ENCODE measurements at regions not wholly inside any gene's neighbourhood (a gene's known extent, or its start where the extent isn't known, plus 50 kb on each side); places are given as distances from the start of the nearest gene placed in this dataset.

- no peaks in the 10 kb centered on the region for H3K27me3 Mint-ChIP-seq (ENCODE audit: insufficient read depth, unreplicated experiment)
- no peaks in the 10 kb centered on the region for H3K9me3 Mint-ChIP-seq (ENCODE audit: unreplicated experiment)
- H3K4me1 Mint-ChIP-seq (ENCODE audit: insufficient read depth, unreplicated experiment), result peaks cover 6% of the 10 kb centered on the region
- ChIA-PET CTCF (no interaction called here), POLR2A (interaction anchor here (0.6 kb wide), 1 partner anchor 54 kb away, joined by 3 read pairs; no protein-coding TSS in a partner anchor)
- no peak overlapping the region for H3K4me3 Mint-ChIP-seq (ENCODE audit: unreplicated experiment)
- no peaks in the 10 kb centered on the region for H3K36me3 Mint-ChIP-seq (ENCODE audit: insufficient read depth, unreplicated experiment)
- intact Hi-C loops (cut with micrococcal nuclease), result no loop called here
- no peak for DNase-seq (ENCODE audit: unreplicated experiment)
- H3K27ac Mint-ChIP-seq (ENCODE audit: low read depth, unreplicated experiment), result no peak overlapping the region
- BruUV-seq (replicated peaks), result no TSS peak
- no peak for TF ChIP-seq CTCF (IDR thresholded peaks at IDR 0.05; ENCODE audit: unreplicated experiment)
Observed at GRCh38 chr5:39521940-39522590, 97.3 kb upstream of the DAB2 start.

GRCh38 chr5:39521098-39521860 lies 96.5 kb upstream of the DAB2 start:
- Mint-ChIP-seq H3K9me3 (ENCODE audit: unreplicated experiment) (no peaks in the 10 kb centered on the region), H3K27ac (ENCODE audit: low read depth, unreplicated experiment) (no peak overlapping the region), H3K4me1 (ENCODE audit: insufficient read depth, unreplicated experiment) (peaks cover 6% of the 10 kb centered on the region), H3K36me3 (ENCODE audit: insufficient read depth, unreplicated experiment) (no peaks in the 10 kb centered on the region), H3K4me3 (ENCODE audit: unreplicated experiment) (no peak overlapping the region), H3K27me3 (ENCODE audit: insufficient read depth, unreplicated experiment) (no peaks in the 10 kb centered on the region)
- no peak for DNase-seq (ENCODE audit: unreplicated experiment)
- CTCF ChIA-PET, result interaction anchor here (0.6 to 1.2 kb wide), 2 partner anchors 27 to 145 kb away, joined by 3 read pairs; no protein-coding TSS in a partner anchor
- intact Hi-C loops (cut with micrococcal nuclease), result no loop called here
- POLR2A ChIA-PET, result interaction anchor here (0.6 kb wide), 1 partner anchor 54 kb away, joined by 3 read pairs; no protein-coding TSS in a partner anchor
- TF ChIP-seq CTCF (IDR thresholded peaks at IDR 0.05; ENCODE audit: unreplicated experiment), result no peak
- no TSS peak for BruUV-seq (replicated peaks)

- H3K9me3 Mint-ChIP-seq (ENCODE audit: unreplicated experiment), result no peaks in the 10 kb centered on the region
- peak overlapping the region; percentile 39 for H3K27ac Mint-ChIP-seq (ENCODE audit: low read depth, unreplicated experiment)
- intact Hi-C loops (cut with micrococcal nuclease), result no loop called here
- ChIA-PET POLR2A (no interaction called here), CTCF (interaction anchor here (0.6 to 1.2 kb wide), 2 partner anchors 30 to 144 kb away, joined by 3 read pairs; no protein-coding TSS in a partner anchor)
- peak; percentile 75 for DNase-seq (ENCODE audit: unreplicated experiment)
- TF ChIP-seq CTCF (IDR thresholded peaks at IDR 0.05; ENCODE audit: unreplicated experiment), result no peak
- no TSS peak for BruUV-seq (replicated peaks)
- H3K36me3 Mint-ChIP-seq (ENCODE audit: insufficient read depth, unreplicated experiment), result no peaks in the 10 kb centered on the region
- no peaks in the 10 kb centered on the region for H3K27me3 Mint-ChIP-seq (ENCODE audit: insufficient read depth, unreplicated experiment)
- peaks cover 6% of the 10 kb centered on the region for H3K4me1 Mint-ChIP-seq (ENCODE audit: insufficient read depth, unreplicated experiment)
- H3K4me3 Mint-ChIP-seq (ENCODE audit: unreplicated experiment), result no peak overlapping the region
Observed at GRCh38 chr5:39520232-39520572, 95.4 kb upstream of the DAB2 start.

- peak; percentile 21 for DNase-seq (ENCODE audit: unreplicated experiment)
- no peak for TF ChIP-seq CTCF (IDR thresholded peaks at IDR 0.05; ENCODE audit: unreplicated experiment)
- no peaks in the 10 kb centered on the region for H3K9me3 Mint-ChIP-seq (ENCODE audit: unreplicated experiment)
- no peak overlapping the region for H3K4me3 Mint-ChIP-seq (ENCODE audit: unreplicated experiment)
- H3K27me3 Mint-ChIP-seq (ENCODE audit: insufficient read depth, unreplicated experiment), result no peaks in the 10 kb centered on the region
- intact Hi-C loops (cut with micrococcal nuclease), result no loop called here
- H3K4me1 Mint-ChIP-seq (ENCODE audit: insufficient read depth, unreplicated experiment), result peaks cover 6% of the 10 kb centered on the region
- BruUV-seq (replicated peaks), result no TSS peak
- H3K36me3 Mint-ChIP-seq (ENCODE audit: insufficient read depth, unreplicated experiment), result no peaks in the 10 kb centered on the region
- H3K27ac Mint-ChIP-seq (ENCODE audit: low read depth, unreplicated experiment), result peak overlapping the region; percentile 39
- CTCF ChIA-PET, result interaction anchor here (0.6 to 1.3 kb wide), 3 partner anchors 25 to 144 kb away, joined by 4 to 7 read pairs (median 4); no protein-coding TSS in a partner anchor
- POLR2A ChIA-PET, result interaction anchor here (0.9 kb wide), 1 partner anchor 12 kb away, joined by 3 read pairs; no protein-coding TSS in a partner anchor
Observed at GRCh38 chr5:39519566-39520231, 94.9 kb upstream of the DAB2 start.

Measured in MCF 10A (cell line).